ENCODE measurements at regions not wholly inside any gene's neighbourhood (a gene's known extent, or its start where the extent isn't known, plus 50 kb on each side); places are given as distances from the start of the nearest gene placed in this dataset.
"Not testable (repeated sequence)": the region's sequence is repeated elsewhere in the genome, so short reads cannot be mapped to it uniquely, and the experiment has no call there.

DNA sequence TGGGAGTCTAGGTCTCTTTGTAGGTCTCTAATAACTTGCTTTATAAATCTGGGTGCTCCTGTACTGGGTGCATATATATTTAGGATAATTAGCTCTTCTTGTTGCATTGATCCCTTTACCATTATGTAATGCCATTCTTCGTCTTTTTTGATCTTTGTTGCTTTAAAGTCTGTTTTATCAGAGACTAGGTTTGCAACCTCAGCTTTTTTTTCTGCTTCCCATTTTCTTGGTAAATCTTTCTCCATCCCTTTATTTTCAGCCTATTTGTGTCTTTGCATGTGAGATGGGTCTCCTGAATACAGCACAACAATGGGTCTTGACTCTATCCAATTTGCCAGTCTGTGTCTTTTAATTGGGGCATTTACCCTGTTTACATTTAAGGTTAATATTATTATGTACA, 116.2 kb downstream of the VGLL3 start:
- WGBS: 75% methylated on average over 1 of the region's 1 CpG
- H3K36me3 ChIP-seq (ENCODE audit: control insufficient read depth in 4 of 4, insufficient read depth in 3 of 4, low read depth in 1 of 4, low read length in 3 of 4); H3K4me3 ChIP-seq (ENCODE audit: low read depth in 1 of 3, low read length in 3 of 3); H3K27me3 ChIP-seq (ENCODE audit: control insufficient read depth in 4 of 4, insufficient read depth in 4 of 4, low read length in 3 of 4); H3K27ac ChIP-seq (ENCODE audit: low read depth in 1 of 2, low read length in 2 of 2); H3K4me1 ChIP-seq (ENCODE audit: control insufficient read depth in 4 of 4, insufficient read depth in 4 of 4, low read length in 3 of 4); H3K9ac ChIP-seq (ENCODE audit: low read depth in 1 of 2, low read length in 2 of 2); H3K9me3 ChIP-seq (ENCODE audit: control insufficient read depth in 4 of 4, low read length in 3 of 4); DNase-seq (ENCODE audit: low spot score): not testable (repeated sequence)

DNA sequence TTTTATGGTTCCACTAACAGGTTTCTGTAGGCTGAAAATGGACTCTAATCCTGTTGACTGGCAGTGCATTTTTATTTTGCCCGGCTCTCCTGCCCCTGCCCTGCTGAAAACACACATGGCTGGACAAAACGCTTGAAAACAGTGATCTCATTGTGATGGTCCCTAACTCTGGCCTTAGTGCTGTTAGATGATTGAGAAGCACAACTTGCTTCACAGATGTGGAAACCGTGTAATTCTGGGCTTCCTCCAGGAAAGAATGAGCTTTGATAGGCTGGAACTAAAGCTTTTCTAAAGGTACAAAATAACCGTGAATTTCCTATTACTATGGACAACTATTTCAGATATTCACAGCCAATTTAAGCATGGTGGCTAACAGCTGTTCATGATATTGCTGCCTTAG, 121.4 kb downstream of the VGLL3 start:
- Histone ChIP-seq H3K27ac (ENCODE audit: low read depth in 1 of 2, low read length in 2 of 2) (no peak overlapping the region), H3K4me1 (ENCODE audit: control insufficient read depth in 4 of 4, insufficient read depth in 4 of 4, low read length in 3 of 4) (no peaks in the 10 kb centered on the region), H3K36me3 (ENCODE audit: control insufficient read depth in 4 of 4, insufficient read depth in 3 of 4, low read depth in 1 of 4, low read length in 3 of 4) (no peaks in the 10 kb centered on the region), H3K9ac (ENCODE audit: low read depth in 1 of 2, low read length in 2 of 2) (no peak overlapping the region), H3K9me3 (ENCODE audit: control insufficient read depth in 4 of 4, low read length in 3 of 4) (no peaks in the 10 kb centered on the region), H3K27me3 (ENCODE audit: control insufficient read depth in 4 of 4, insufficient read depth in 4 of 4, low read length in 3 of 4) (peaks cover 0 to 3% (median 0%) of the 10 kb centered on the region in 4 donors), H3K4me3 (ENCODE audit: low read depth in 1 of 3, low read length in 3 of 3) (no peak overlapping the region)
- DNase-seq (ENCODE audit: low spot score): no peak
- TF ChIP-seq YY1 (IDR thresholded peaks at IDR 0.05) (no peak), RXRA (IDR thresholded peaks at IDR 0.05) (no peak), HNF4A (conservative IDR thresholded peaks at IDR 0.05) (no peak), EGR1 (IDR thresholded peaks at IDR 0.05; ENCODE audit: low read depth in 2 of 2) (no peak), HNF4G (IDR thresholded peaks at IDR 0.05) (no peak), RAD21 (IDR thresholded peaks at IDR 0.05) (no peak), GABPA (IDR thresholded peaks at IDR 0.05 in 1 of 2, conservative IDR thresholded peaks at IDR 0.05 in 1 of 2) (no peak), NR2F2 (IDR thresholded peaks at IDR 0.05) (no peak), JUND (IDR thresholded peaks at IDR 0.05) (no peak), FOXA1 (IDR thresholded peaks at IDR 0.05) (no peak), FOXA2 (IDR thresholded peaks at IDR 0.05) (no peak)
- TF ChIP-seq, protein P1, sequence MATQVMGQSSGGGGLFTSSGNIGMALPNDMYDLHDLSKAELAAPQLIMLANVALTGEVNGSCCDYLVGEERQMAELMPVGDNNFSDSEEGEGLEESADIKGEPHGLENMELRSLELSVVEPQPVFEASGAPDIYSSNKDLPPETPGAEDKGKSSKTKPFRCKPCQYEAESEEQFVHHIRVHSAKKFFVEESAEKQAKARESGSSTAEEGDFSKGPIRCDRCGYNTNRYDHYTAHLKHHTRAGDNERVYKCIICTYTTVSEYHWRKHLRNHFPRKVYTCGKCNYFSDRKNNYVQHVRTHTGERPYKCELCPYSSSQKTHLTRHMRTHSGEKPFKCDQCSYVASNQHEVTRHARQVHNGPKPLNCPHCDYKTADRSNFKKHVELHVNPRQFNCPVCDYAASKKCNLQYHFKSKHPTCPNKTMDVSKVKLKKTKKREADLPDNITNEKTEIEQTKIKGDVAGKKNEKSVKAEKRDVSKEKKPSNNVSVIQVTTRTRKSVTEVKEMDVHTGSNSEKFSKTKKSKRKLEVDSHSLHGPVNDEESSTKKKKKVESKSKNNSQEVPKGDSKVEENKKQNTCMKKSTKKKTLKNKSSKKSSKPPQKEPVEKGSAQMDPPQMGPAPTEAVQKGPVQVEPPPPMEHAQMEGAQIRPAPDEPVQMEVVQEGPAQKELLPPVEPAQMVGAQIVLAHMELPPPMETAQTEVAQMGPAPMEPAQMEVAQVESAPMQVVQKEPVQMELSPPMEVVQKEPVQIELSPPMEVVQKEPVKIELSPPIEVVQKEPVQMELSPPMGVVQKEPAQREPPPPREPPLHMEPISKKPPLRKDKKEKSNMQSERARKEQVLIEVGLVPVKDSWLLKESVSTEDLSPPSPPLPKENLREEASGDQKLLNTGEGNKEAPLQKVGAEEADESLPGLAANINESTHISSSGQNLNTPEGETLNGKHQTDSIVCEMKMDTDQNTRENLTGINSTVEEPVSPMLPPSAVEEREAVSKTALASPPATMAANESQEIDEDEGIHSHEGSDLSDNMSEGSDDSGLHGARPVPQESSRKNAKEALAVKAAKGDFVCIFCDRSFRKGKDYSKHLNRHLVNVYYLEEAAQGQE (IDR thresholded peaks at IDR 0.05): no peak
- TF ChIP-seq, protein P2, sequence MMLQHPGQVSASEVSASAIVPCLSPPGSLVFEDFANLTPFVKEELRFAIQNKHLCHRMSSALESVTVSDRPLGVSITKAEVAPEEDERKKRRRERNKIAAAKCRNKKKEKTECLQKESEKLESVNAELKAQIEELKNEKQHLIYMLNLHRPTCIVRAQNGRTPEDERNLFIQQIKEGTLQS (IDR thresholded peaks at IDR 0.05): no peak
- TF ChIP-seq, protein P3, sequence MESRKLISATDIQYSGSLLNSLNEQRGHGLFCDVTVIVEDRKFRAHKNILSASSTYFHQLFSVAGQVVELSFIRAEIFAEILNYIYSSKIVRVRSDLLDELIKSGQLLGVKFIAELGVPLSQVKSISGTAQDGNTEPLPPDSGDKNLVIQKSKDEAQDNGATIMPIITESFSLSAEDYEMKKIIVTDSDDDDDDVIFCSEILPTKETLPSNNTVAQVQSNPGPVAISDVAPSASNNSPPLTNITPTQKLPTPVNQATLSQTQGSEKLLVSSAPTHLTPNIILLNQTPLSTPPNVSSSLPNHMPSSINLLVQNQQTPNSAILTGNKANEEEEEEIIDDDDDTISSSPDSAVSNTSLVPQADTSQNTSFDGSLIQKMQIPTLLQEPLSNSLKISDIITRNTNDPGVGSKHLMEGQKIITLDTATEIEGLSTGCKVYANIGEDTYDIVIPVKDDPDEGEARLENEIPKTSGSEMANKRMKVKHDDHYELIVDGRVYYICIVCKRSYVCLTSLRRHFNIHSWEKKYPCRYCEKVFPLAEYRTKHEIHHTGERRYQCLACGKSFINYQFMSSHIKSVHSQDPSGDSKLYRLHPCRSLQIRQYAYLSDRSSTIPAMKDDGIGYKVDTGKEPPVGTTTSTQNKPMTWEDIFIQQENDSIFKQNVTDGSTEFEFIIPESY (IDR thresholded peaks at IDR 0.05): no peak
- TF ChIP-seq, protein P4, sequence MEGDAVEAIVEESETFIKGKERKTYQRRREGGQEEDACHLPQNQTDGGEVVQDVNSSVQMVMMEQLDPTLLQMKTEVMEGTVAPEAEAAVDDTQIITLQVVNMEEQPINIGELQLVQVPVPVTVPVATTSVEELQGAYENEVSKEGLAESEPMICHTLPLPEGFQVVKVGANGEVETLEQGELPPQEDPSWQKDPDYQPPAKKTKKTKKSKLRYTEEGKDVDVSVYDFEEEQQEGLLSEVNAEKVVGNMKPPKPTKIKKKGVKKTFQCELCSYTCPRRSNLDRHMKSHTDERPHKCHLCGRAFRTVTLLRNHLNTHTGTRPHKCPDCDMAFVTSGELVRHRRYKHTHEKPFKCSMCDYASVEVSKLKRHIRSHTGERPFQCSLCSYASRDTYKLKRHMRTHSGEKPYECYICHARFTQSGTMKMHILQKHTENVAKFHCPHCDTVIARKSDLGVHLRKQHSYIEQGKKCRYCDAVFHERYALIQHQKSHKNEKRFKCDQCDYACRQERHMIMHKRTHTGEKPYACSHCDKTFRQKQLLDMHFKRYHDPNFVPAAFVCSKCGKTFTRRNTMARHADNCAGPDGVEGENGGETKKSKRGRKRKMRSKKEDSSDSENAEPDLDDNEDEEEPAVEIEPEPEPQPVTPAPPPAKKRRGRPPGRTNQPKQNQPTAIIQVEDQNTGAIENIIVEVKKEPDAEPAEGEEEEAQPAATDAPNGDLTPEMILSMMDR (IDR thresholded peaks at IDR 0.05; ENCODE audit: low read depth, low read length, missing input control): no peak
- WGBS: 70% methylated on average over 4 of the region's 4 CpGs
